ENCODE measurements at regions not wholly inside any gene's neighbourhood (a gene's known extent, or its start where the extent isn't known, plus 50 kb on each side); places are given as distances from the start of the nearest gene placed in this dataset.

- DNase-seq (ENCODE audit: low spot score in 2 of 2) (no peak), FAIRE-seq (no peak)
Observed at GRCh38 chr4:1469607-1470392, 63.6 kb upstream of the NKX1-1 start.

- FAIRE-seq (no peak), DNase-seq (ENCODE audit: low spot score in 2 of 2) (no peak)
Observed at GRCh38 chr4:1469043-1469442, 62.8 kb upstream of the NKX1-1 start.

GRCh38 chr4:1467581-1468458 is 61.6 kb upstream of the NKX1-1 start:
- FAIRE-seq (no peak), DNase-seq (ENCODE audit: low spot score in 2 of 2) (no peak)

GRCh38 chr4:1466863-1467165 is 60.6 kb upstream of the NKX1-1 start:
- no peak for DNase-seq (ENCODE audit: low spot score in 2 of 2)
- FAIRE-seq: no peak

- DNase-seq (ENCODE audit: low spot score in 2 of 2): no peak
- FAIRE-seq: no peak
Observed at GRCh38 chr4:1466034-1466862, 60.0 kb upstream of the NKX1-1 start.

GRCh38 chr4:1465173-1466033 is 59.2 kb upstream of the NKX1-1 start:
- no peak for DNase-seq (ENCODE audit: low spot score in 2 of 2)
- FAIRE-seq: no peak

GRCh38 chr4:1464581-1465171 is 58.4 kb upstream of the NKX1-1 start:
- FAIRE-seq (no peak), DNase-seq (ENCODE audit: low spot score in 2 of 2) (no peak)

- no peak for FAIRE-seq
- no peak for DNase-seq (ENCODE audit: low spot score in 2 of 2)
Observed at GRCh38 chr4:1463927-1464540, 57.8 kb upstream of the NKX1-1 start.

DNA sequence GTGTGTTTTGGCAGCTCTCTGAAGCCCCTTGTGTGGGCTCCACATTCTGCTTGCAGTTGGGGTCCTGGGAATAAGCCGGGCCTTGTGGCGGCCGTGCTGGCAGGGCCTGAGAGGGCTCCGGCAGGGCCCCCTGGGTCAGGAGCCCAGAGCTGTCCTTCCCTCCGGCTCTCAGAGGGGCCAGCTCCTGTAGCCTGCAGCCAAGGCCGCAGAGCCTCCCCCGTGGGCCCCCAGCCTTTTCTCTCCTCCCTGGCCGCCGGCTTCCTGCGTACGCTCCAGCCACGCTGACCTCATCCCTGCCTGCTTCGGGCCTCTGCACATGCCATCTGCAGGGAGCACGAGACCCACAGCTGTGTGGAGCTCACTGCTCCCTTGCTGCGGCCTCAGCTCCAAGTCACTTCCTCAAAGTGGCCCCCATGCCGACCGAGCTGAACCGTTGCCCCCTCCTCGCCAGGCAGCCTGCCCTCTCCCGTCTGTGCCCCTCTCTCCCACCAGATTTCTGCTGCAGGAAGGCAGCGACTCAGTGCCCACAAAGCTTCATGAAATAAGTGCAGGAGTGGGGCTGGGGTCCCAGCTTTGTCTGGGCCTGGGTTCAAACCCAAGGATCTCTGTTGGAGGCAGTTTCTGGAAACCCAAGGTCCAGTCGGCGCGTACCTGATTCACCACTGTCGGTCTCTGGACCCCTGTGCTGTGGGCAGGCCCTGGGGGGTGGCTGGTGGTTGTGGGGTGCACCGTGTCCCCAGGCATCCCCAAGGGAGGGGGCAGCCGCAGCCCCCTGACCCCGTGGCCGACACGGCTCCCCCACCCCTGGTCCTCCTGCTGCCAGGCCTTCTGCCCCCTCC is 57.1 kb upstream of the NKX1-1 start:
- DNase-seq (ENCODE audit: low spot score in 2 of 2) (no peak), FAIRE-seq (no peak)

DNA sequence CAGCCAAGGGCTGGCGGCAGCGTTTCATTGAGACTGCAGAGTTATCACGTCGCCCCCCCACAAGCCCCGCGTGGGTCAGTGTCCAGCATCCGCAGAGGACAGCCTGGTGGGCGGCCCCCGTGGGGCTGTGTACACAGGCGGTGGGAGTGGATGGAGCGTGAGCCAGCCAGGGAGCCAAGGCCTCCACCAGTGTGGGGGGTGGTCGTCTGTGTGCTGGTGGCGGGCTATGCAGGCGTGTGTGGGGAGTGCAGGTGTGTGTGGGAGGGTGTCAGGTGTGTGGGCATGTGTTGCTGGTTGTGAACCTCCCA is 56.5 kb upstream of the NKX1-1 start:
- no peak for DNase-seq (ENCODE audit: low spot score in 2 of 2)
- no peak for FAIRE-seq

- DNase-seq (ENCODE audit: low spot score in 2 of 2) (no peak), FAIRE-seq (no peak)
Observed at GRCh38 chr4:1462009-1462767, 55.9 kb upstream of the NKX1-1 start.

DNA sequence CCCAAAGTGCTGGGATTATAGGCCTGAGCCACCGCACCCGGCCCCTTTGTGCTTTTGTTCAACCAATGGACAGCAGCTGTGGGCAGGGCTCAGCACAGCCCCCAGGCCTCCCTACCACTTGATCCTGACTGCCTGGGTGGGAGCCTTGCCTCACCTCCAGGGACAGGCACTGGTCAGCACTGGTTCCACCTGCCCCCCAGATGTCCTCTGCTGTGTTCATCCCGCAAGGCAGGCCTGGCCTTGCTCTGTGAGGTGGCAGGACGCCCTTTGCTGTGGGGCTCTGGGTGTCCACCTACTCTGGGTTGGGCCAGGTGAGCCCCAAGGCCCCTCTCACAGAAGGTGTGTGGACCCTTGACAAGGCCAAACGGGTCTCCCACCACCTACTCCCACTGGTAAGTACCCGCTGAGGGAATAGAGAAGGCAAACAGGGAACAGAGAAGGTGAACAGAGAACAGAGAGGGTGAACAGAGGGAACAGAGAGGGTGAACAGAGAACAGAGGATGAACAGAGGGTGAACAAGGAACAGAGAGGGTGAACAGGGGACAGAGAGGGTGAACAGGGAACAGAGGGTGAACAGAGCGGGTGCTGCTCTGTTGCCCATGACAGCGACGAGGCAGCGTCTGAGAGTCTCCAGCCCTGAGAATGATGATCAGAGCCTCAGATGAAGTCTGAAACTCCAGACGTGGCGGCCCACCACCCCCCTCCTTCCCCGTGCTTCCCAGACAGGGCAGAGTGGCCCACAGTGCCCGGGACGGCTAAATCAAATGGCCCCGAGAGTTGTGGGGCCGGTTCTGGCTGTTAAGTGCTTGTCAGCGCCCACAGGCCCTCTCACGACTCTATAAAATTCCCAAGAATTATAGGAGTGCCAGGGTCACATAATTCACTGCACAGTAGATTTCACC is 55.0 kb upstream of the NKX1-1 start:
- DNase-seq (ENCODE audit: low spot score in 2 of 2): no peak
- no peak for FAIRE-seq

DNA sequence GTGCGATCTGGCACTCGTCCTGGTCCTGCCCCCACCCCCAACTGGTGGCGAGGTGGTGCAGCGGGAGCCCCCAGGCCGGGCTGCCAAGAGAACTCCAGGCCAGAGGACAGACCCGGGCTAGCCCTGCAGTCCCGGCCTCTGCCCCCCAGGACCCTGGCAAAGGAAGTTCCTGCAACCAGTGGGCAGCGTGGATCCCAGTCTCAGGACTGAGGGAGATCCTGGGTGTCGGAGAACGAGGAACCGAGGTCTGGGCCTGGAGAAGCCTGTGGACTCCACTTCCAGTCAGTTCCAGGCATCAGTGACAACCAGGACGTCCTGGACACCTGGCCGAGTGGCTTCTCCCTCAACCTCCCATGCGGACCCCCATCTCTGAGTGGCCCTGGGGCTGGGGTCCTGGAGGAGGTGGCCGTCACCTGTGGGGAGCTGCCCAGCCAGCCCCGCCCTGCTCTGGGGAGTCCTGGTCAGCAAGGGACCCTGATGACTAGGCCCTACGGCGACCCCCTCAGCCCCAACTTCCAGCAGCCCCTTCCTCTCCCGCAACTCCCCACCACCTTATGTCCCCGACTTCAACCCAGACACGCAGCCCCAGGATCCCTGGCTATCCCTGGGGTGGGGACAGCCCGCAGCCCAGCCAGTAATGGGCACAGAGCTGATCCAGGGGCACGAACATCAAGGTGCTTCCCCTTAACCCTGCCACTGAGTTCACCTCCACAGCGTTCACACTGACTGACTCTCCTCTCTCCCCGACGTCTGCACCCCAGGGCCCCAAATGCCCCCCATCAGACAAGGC is 53.7 kb upstream of the NKX1-1 start:
- DNase-seq (ENCODE audit: low spot score in 2 of 2) (no peak), FAIRE-seq (no peak)

GRCh38 chr4:1459081-1459721 is 53.0 kb upstream of the NKX1-1 start:
- DNase-seq (ENCODE audit: low spot score in 2 of 2) (no peak), FAIRE-seq (no peak)

GRCh38 chr4:1458581-1458980 is 52.3 kb upstream of the NKX1-1 start:
- FAIRE-seq (no peak), DNase-seq (ENCODE audit: low spot score in 2 of 2) (no peak)
